HG03045 (cell line): ENCODE measurements at regions not wholly inside any gene's neighbourhood (a gene's known extent, or its start where the extent isn't known, plus 50 kb on each side); places are given as distances from the start of the nearest gene placed in this dataset.

Experiments
- ATAC-seq: cut with Tn5 transposase; IDR thresholded peaks from one replicate; pipeline ENCODE4 v1.9.1; 2021; ENCODE audit warnings: mild to moderate bottlenecking, moderate library complexity; ENCODE audit not compliant: unreplicated experiment

DNA sequence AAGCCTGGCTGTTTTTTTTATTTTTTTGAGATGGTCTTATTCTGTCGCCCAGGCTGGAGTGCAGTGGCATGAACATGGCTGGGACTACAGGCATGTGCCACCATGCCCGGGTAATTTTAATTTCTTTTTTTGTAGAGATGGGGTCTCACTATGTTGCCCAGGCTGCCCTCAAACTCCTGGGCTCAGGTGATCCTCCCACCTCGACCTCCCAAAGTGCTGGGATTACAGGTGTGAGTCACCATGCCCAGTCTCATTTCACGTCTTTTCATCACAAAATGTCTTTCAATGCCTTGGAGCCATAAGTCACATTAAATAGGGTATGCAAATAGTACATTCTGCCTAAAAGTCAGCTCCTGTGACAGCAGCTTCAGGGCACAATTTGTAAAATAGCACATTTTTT lies 52.8 kb downstream of the SOX2 start:
- no peak for ATAC-seq

DNA sequence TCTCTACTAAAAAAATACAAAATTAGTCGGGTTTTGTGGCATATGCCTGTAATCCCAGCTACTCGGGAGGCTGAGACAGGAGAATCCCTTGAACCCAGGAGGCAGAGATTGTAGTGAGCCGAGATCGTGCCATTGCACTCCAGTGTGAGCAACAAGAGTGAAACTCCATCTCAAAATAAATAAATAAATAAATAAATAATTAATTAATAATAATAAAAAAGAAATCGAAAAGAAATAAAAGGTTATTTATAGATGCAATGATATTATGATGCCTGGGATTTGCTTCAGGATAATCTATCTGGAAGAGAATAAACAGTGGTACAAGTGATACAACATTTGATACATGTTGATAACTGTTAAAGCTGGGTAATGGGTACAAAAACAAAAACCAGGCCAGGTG lies 58.6 kb downstream of the SOX2 start:
- ATAC-seq, result no peak

DNA sequence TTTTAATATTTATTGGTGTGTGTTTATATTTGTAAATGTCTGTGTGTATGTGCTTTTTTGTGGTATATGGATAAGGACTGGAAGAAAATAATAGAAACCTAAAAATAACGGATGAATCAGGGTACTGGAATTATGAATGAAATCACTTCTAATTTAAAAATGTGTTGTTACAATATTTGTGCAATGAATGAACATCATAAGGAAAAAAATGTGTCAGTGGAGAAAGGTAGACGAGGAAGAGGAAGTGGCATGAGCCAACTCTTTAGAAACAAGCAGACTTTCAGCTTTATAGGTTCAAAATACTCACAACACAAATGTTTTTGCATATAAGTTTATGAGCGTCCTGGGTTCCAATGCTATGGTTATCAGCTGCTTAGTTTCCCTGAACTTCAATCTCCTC lies 59.4 kb downstream of the SOX2 start:
- ATAC-seq, result no peak

DNA sequence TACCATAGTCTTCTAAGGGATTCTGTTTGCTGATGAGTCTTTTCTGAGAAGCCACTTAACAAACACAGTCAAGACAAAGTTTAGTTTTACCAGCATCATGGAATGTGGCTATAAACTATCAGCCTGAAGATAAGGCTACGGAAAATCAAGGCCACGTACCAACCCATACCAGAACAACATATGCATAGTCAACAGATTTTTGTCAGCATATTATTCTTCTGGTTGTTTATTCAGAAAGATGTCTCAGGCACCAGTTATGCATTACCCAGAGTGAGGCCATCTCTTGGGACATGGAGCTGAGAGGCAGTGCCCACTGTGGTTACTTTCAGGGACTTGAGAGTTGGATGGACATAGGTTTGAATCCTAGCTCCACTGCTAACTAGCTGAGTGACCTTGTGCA lies 60.4 kb downstream of the SOX2 start:
- no peak for ATAC-seq

DNA sequence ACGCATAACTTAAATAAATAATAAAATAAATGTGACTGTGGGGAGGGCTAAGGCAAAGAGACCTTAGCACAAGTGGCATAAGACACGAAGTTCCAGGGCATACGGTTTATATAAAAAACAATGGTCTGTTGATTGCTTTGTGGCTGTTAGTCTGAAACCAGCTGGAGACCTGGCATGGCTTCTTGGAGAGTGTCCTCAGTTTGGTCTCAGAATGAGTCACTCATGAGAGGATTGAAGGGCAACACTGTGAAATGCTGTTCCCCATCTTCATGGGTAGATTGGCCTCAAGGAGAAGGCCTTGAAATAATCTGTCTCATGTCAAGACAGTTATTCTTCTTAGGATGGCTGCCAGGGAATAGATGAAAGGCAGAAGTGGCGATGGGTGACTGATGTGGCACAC lies 62.2 kb downstream of the SOX2 start:
- no peak for ATAC-seq

DNA sequence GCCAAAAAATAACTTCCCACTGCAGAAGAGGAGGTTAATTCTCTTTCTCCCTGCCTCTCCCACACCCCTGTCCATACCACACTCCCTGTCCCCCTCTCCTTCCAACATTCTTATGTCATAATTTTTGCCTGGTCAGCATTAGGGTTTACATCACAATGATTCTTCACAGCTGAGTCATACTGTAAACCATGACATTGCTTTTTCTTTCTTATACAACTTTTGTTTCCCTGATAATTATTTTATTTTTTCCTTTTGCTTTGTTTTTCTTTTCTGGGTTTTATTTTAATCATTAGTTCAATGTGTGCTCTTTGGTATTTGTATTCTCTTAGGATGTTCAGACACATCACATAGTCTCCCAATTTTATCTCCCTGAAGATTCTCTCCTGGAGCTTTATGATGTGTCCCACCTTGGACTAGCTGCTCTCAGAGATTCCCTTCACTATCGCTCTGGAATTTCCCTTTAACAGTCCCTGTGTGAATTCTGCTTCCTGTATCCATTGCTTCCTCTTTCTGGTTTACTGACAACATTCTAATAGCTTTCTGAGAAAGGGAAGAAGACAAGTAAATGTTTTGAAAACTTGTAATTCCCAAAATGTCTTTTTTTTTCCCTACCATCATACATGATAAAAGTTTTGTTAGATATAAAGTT lies 70.7 kb downstream of the SOX2 start:
- no peak for ATAC-seq

DNA sequence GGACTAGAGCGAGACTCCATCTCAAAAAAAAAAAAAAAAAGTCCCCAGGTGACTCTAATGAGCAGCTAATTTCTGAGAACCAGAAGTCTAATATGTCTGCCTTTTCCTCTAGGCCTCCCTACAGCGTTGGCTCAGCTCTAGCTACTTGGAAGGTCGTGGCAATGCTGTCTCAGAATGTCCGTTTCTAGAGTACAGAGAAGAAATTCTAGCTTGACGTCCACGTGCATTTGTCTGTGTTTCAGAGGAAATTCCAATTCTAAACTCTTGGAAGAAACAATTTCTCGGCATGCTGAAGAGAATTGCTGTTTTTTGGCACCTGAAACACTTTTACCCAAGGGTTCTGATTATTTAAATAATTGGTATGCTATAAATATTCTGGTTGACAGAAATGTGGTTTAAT lies 78.8 kb downstream of the SOX2 start:
- no peak for ATAC-seq

DNA sequence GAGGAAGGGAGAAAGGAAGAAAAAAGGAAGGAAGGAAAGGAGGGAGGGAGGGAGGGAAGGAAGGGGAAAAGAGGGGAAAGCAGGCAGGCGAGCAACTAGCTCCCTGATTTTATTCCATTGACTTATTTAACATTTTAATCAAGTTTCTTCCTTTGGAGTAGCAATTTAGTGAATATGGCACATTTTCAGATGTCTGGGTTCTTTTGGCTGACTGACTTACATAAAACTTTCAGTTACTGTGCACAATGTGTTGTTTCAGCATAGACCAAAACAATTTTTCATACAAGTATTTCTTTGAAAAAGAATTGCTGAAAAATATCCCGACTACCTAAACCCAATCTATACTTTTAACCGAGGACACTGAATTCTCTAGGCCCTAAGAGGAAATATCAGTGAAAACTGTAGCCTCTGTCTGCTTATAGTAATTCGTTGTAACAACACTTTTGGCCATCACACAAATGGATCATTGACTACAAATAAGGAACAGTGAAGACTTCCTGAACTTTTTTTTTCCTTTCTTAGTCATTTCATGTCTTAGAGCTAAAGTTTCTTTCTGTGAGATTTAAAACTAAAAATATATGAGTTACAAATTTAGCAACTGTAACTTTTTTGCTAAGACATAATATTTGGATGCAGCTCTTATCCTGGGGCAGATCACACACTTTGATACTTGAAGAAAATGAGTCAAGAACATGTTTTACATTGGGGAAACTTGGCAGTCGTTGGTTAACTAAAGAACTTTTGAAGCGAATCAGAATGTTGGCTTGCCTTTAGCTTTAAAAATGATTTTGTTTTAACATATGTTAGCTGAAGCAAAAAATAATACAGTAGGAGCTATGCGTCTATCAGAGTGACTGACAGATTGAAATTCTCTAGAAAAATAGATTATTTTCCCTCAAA lies 79.6 kb downstream of the SOX2 start:
- no peak for ATAC-seq

DNA sequence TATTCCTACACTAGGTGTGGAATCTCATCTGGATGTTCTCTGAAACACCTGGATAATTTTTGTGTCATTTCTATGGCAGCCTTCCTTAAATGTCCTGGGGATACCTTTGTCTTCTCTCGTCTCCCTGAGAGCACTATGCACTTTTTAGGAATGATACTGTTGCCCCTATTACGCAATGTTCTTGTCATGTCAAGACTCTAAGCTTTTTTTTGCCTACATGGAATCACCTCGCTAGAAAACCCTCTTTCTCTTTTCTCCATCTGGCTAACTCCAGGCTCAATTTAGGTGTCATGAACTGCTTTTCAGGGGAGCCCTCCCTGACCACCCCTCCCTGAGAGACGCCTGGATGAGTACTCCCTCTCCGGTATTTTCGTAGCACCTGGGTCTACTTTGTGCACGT lies 81.3 kb downstream of the SOX2 start:
- no peak for ATAC-seq

DNA sequence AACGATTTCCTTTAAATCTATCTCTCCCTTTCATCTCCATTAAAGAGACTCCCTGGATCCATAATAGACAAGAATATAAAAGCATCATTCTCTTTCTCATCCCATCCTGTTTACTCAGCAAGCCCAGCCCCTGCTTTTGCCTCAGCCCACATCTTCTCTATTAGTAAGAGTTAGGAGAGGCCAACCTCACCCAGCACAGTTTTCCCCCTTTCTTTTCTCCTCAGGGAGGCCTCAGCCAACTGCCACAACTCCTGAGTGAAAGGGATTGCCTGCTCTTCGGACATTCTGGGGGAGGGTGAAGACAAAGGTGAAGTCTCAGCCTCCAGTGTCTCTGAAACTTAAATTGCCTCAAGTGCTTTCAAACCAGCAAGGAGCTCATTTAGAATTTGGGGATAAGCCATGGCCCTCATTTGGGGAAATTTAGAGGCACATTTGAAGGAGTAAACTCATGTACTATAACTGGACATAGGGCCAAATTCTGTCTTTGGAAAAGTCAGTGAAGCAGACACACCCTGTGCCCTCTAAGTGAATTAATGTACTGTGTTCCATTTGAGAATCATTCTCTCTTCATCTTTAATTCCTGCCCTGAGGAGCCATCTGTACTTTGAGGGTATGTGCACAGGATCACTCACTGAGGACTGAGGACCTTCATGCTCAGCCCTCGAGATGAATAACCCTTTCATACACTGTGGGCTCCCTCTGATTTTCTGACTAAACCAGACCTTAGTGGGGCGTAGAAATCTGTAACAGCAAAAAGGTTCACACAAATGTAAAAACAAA lies 82.5 kb downstream of the SOX2 start:
- no peak for ATAC-seq

DNA sequence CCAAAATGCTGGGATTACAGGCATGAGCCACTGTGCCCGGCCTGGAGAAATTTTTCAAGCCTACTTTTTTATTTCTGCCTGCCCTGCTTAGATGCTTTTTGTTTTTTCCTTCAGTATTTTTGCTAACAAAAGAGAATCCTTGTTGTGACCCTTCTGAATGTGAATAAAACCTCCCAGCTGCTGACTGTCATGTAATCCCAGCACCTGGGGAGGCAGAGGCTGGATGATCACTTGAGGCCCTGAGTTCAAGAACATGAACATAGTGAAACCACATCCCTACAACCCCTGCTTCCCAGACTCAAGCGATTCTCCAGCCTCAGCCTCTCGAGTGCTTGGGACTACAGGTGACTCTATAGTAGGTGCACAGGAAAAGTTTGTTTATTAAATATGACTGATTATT lies 84.9 kb downstream of the SOX2 start:
- ATAC-seq, result no peak

DNA sequence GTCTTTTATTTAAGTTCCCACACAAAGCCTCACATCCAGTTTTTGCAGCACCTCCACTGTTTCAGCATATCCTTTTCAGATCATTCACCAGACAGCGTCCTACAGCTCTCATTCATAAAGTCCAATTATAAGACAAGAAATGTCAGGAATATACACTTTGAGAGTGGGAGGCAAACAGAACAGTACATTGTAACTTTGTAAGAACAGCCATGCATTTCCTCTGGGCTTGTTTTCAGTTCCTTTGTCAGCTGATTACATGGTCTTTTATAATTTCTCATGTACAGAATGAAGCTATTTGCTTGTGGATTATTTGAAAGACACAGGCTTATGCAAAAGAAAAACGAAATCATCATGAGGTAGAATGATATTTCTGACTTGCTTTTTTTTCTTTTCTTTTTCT lies 85.7 kb downstream of the SOX2 start:
- ATAC-seq, result no peak

DNA sequence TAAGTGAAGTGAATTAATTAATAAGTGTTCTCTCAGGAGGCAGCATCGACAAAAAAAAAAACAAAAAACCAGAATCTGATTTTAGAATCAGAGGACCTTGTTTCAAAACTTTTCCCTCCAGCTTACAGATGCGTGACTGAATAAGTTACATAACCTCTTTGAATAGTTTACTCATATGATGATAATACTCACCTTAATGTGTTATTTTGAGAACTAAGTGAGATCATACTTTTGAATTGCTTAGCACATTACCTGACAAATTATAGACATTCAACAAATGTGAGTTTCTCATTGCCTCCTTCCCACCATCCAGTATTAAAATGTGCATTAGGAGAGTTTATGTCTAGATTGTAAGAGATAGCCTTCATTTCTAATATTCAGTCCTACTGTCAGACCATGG lies 94.0 kb downstream of the SOX2 start:
- no peak for ATAC-seq

DNA sequence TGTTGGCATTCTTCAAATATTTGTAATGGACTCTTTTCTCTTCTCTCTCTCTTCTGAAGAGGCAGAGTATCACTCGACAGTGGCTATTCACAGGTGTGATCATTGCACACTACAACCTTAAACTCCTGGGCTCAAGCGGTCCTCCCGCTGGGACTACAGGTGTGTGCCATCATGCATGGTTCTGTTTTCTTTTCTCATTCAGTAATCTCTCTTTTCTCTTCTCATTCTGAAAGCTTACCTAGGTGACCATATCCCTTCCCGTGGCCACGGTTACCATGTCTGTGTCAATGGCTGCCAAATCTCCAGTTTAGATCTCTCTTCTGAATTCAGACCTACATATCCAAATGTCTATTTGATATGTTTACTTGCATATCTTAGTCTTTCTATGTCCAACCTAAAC lies 96.3 kb downstream of the SOX2 start:
- no peak for ATAC-seq

DNA sequence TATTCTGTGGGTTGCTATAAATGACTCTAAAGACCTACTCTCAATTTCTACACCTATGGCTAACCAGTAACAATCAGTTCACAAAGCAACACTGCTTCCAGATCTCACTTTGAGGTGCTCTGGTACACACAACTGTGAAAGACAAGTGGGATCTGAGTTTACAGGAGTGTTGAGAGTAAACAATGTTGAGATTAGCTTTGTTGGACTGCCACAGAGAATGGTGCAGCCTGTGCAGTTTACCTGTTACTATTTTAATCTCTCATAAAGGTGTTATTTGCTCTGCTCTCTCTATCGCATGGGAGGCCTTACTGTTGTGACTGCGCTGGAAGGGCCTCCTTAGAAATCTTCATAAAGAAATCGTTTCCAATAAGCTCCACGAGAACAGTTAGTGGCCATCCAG lies 112.0 kb downstream of the SOX2 start:
- no peak for ATAC-seq

DNA sequence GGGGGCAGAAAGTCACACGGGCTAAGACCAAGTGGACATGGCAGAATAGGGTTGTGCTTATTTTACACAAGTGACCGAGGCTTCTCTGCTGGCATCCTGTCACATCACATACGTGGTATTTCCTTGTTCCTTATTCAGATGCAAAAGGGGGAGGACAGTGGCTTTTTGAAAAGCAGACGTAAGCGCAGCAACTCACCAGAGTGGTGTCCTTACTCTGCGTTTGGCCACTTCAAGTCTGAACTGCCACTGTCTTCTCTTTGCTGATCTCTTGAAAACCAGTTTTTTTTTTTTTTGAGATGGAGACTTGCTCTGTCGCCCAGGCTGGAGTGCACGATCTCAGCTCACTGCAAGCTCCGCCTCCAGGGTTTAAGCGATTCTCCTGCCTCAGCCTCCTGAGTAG lies 113.2 kb downstream of the SOX2 start:
- ATAC-seq, result no peak

DNA sequence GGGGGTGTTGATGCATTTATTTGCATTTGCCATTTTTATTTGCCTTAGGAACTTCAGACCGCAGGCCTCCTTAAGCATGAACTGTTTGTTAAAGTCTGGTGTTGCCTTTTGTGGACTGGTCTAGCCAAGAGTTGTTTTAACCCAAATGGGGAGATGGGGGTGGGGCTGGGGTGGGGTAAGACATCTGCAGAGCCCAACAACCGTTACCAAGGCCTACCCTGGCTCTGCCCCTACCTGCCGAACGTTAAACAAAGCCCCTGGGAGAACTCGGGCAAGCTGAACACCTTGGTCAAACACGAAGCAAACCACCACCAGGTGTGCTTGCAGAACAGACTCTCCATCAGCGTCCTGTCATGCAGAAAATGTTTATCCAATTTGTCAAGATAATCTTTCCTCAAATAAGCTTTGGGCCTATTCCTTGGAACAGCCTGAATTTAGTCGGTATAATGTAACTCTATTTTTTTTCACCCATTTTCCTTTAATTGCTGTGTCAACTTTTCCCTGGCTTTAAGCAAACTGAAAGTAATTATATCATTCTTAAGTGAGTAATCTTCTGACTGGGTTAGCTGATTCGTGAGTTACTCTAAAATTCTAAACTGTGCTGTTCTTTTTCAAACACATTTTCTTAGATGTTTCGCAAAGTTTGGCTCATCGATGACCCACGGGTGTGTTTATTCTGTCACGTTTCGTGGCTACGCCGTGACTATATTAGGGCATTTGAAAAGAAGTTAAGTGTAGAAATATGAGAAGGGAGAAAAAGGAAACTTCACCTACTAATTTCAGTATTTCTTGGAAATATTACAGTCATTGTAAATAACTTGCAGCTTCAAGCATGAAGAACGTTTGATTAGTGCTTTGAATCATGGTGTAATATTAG lies 127.6 kb downstream of the SOX2 start:
- ATAC-seq, result no peak

DNA sequence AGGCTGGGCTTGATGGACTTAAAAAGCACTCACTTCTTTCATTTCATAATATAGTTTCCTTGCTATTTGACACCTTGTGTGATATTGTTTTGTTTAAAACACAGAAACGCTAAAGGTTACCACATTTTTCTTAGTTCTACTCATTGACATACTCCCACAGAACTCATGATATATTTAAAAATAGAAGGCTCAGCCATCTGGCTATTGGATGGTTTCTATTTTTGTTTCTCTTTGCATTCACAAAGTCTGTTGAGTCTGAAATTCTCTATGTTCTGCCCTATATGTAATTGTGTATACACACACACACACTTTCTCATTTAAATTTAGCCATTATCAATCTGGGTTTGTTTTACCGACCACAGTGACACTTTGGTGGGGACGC lies 128.2 kb downstream of the SOX2 start:
- ATAC-seq, result no peak

DNA sequence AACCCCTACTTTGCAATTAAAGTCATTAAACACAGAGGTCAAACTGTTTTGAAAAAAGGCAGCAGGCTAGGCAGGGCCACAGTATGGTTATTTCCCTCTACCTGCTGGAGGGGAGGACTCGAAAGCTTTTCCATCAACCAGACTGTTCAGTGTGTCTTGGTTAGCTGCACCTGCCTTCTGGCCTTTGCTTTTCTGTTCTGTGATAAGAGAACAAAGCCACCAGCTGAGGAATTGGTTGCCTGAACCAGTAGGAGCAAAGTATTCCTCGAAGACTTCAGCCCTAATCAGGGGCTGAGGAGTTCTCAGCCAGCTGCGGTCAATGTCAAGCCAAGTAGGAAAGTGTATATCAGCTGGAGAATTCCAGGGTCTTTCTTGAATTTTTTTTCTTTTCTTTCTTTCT lies 132.5 kb downstream of the SOX2 start:
- no peak for ATAC-seq

DNA sequence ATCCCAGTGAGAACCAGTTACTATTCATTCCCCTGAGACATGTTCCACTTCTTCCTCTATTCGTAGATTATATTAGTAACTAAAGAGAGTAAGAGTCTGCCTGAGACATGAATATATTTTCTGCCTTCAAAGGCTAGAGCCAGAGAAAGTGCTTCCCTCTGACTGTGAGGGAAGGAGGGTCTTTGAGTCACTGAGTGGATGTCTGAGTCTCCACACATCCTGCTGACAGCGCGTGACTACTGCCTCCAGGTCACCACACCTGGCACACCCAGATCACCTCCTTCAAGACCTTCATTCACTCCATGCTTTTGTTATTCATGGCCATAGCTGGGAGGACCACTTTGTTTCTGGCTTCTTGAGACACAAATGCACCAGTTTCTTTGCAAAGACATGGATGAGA lies 135.6 kb downstream of the SOX2 start:
- ATAC-seq, result no peak

DNA sequence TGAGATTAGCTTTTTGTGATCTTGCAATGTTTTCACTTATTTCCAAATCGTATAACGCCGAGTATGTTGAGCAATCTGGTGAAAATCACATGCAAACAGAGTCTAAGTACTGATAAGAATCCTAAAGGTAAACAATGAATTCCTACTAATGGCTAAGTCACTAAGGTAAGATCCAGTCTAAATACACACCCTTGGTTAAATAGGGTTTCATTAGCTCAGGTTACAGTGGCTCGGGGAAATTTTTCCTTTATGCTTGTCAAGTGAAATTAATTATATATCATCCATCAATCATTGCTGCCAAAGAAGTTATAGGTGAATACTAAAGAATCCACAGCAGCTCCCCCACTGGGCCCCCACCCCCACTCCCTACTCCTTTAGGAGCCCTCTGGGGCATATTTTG lies 139.3 kb downstream of the SOX2 start:
- no peak for ATAC-seq
